COLO668 (cell line): ENCODE measurements at regions not wholly inside any gene's neighbourhood (a gene's known extent, or its start where the extent isn't known, plus 50 kb on each side); places are given as distances from the start of the nearest gene placed in this dataset.

Experiments used
- DNase-seq: peaks from one replicate; lab custom pipeline; 2025; ENCODE audit not compliant: unreplicated experiment; lab: John Stamatoyannopoulos, UW

GRCh38 chr10:88023676-88024075 is 160.3 kb downstream of the PTEN start:
- DNase-seq = no peak

GRCh38 chr10:88026031-88026430 is 162.6 kb downstream of the PTEN start:
- DNase-seq = no peak

- DNase-seq = no peak
These were observed 164.1 kb downstream of the PTEN start for GRCh38 chr10:88027570-88027969.

GRCh38 chr10:88028072-88028471 is 164.6 kb downstream of the PTEN start:
- no peak for DNase-seq

GRCh38 chr10:88028654-88029053 is 165.2 kb downstream of the PTEN start:
- DNase-seq = peak; percentile 15

- no peak for DNase-seq
These were observed 169.1 kb downstream of the PTEN start for GRCh38 chr10:88032566-88032965.

- DNase-seq = no peak
These were observed 170.0 kb downstream of the PTEN start for GRCh38 chr10:88033385-88033784.

- no peak for DNase-seq
These were observed 170.4 kb downstream of the PTEN start for GRCh38 chr10:88033793-88034192.

GRCh38 chr10:88036126-88036525 is 172.7 kb downstream of the PTEN start:
- no peak for DNase-seq

- no peak for DNase-seq
These were observed 174.2 kb downstream of the PTEN start for GRCh38 chr10:88037623-88038022.

- no peak for DNase-seq
These were observed 174.8 kb downstream of the PTEN start for GRCh38 chr10:88038268-88038667.

GRCh38 chr10:88039496-88040200 is 176.2 kb downstream of the PTEN start:
- no peak for DNase-seq

- no peak for DNase-seq
These were observed 178.1 kb downstream of the PTEN start for GRCh38 chr10:88041243-88042159.

- no peak for DNase-seq
These were observed 179.0 kb downstream of the PTEN start for GRCh38 chr10:88042160-88043100.

- no peak for DNase-seq
These were observed 181.7 kb downstream of the PTEN start for GRCh38 chr10:88045096-88045495.

- no peak for DNase-seq
These were observed 182.4 kb downstream of the PTEN start for GRCh38 chr10:88045656-88046415.

GRCh38 chr10:88047579-88047978 is 184.2 kb downstream of the PTEN start:
- no peak for DNase-seq

- no peak for DNase-seq
These were observed 184.9 kb downstream of the PTEN start for GRCh38 chr10:88048312-88048711.

GRCh38 chr10:88049204-88049603 is 185.8 kb downstream of the PTEN start:
- DNase-seq = no peak

- DNase-seq = no peak
These were observed 194.3 kb downstream of the PTEN start for GRCh38 chr10:88057720-88058119.
